HEK293 (cell line): ENCODE measurements at regions not wholly inside any gene's neighbourhood (a gene's known extent, or its start where the extent isn't known, plus 50 kb on each side); places are given as distances from the start of the nearest gene placed in this dataset.

ENCODE experiments used
- CTCF ChIP-seq: fragments of 450-650 bp; formaldehyde crosslinking; IDR thresholded peaks from 2 replicates; pipeline ENCODE4 v1.5.1; 2016; ENCODE audit warnings: missing biosample characterization, missing genetic modification characterization
- TCF7L2 ChIP-seq: IDR thresholded peaks from 2 replicates; pipeline ENCODE4 v1.6.1; 2011; ENCODE audit warnings: low read depth, mild to moderate bottlenecking, inconsistent platforms, low read length, moderate library complexity, borderline replicate concordance
- ZNF48 ChIP-seq: fragments of 450-650 bp; formaldehyde crosslinking; IDR thresholded peaks from 2 replicates; pipeline ENCODE4 v1.5.1; 2016; ENCODE audit warnings: missing biosample characterization, missing genetic modification characterization
- ZNF658 ChIP-seq: fragments of 450-650 bp; formaldehyde crosslinking; IDR thresholded peaks from 2 replicates; pipeline ENCODE4; 2016; ENCODE audit warnings: missing biosample characterization, missing genetic modification characterization

DNA sequence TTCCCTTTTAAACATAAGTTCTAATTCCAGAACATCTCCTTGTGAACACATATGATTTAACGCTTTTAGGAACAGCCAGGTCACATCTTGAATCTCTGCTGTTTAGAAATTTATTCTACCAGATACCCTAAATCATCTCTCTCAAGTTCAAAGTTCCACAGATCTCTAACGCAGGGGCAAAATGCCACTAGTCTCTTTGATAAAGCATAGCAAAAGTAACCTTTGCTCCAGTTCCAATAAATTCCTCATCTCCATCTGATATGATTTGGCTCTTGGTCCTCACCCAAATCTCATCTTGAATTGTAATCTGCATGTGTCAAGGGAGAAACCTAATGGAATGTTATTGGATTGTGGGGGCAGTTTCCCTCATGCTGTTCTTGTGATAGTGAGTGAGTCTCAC is 96.3 kb upstream of the PLEKHA5 start:
- TF ChIP-seq CTCF (tag by site-specific recombination): no peak
- TF ChIP-seq ZNF48 (tag by site-specific recombination): no peak
- no peak for TF ChIP-seq ZNF658
- no peak for TF ChIP-seq TCF7L2
